ENCODE measurements at regions not wholly inside any gene's neighbourhood (a gene's known extent, or its start where the extent isn't known, plus 50 kb on each side); places are given as distances from the start of the nearest gene placed in this dataset.

- Mint-ChIP-seq H3K27me3 (ENCODE audit: unreplicated experiment) (peaks cover 2% of the 10 kb centered on the region), H3K4me3 (ENCODE audit: unreplicated experiment) (no peak overlapping the region), H3K27ac (ENCODE audit: unreplicated experiment) (no peak overlapping the region), H3K36me3 (ENCODE audit: unreplicated experiment) (no peaks in the 10 kb centered on the region), H3K9me3 (ENCODE audit: unreplicated experiment) (no peaks in the 10 kb centered on the region), H3K4me1 (ENCODE audit: low read depth, unreplicated experiment) (no peaks in the 10 kb centered on the region)
- TF ChIP-seq CTCF (IDR thresholded peaks at IDR 0.05; ENCODE audit: partially characterized antibody, unreplicated experiment): no peak
- DNase-seq: no peak
Measured at GRCh38 chr21:35328856-35329455, 279.9 kb upstream of the RUNX1 start.

GRCh38 chr21:35326677-35327076 is 277.6 kb upstream of the RUNX1 start:
- H3K27me3 Mint-ChIP-seq (ENCODE audit: unreplicated experiment): peaks cover 5% of the 10 kb centered on the region
- H3K9me3 Mint-ChIP-seq (ENCODE audit: unreplicated experiment): no peaks in the 10 kb centered on the region
- no peaks in the 10 kb centered on the region for H3K36me3 Mint-ChIP-seq (ENCODE audit: unreplicated experiment)
- no peak overlapping the region for H3K27ac Mint-ChIP-seq (ENCODE audit: unreplicated experiment)
- H3K4me1 Mint-ChIP-seq (ENCODE audit: low read depth, unreplicated experiment): no peaks in the 10 kb centered on the region
- DNase-seq: no peak
- H3K4me3 Mint-ChIP-seq (ENCODE audit: unreplicated experiment): no peak overlapping the region
- no peak for TF ChIP-seq CTCF (IDR thresholded peaks at IDR 0.05; ENCODE audit: partially characterized antibody, unreplicated experiment)

GRCh38 chr21:35325953-35326352 is 276.9 kb upstream of the RUNX1 start:
- no peaks in the 10 kb centered on the region for H3K4me1 Mint-ChIP-seq (ENCODE audit: low read depth, unreplicated experiment)
- no peak overlapping the region for H3K27ac Mint-ChIP-seq (ENCODE audit: unreplicated experiment)
- H3K27me3 Mint-ChIP-seq (ENCODE audit: unreplicated experiment): peaks cover 5% of the 10 kb centered on the region
- H3K9me3 Mint-ChIP-seq (ENCODE audit: unreplicated experiment): no peaks in the 10 kb centered on the region
- DNase-seq: no peak
- no peak for TF ChIP-seq CTCF (IDR thresholded peaks at IDR 0.05; ENCODE audit: partially characterized antibody, unreplicated experiment)
- no peak overlapping the region for H3K4me3 Mint-ChIP-seq (ENCODE audit: unreplicated experiment)
- no peaks in the 10 kb centered on the region for H3K36me3 Mint-ChIP-seq (ENCODE audit: unreplicated experiment)

- Mint-ChIP-seq H3K27me3 (ENCODE audit: unreplicated experiment) (peaks cover 5% of the 10 kb centered on the region), H3K4me3 (ENCODE audit: unreplicated experiment) (no peak overlapping the region), H3K4me1 (ENCODE audit: low read depth, unreplicated experiment) (no peaks in the 10 kb centered on the region), H3K36me3 (ENCODE audit: unreplicated experiment) (no peaks in the 10 kb centered on the region), H3K27ac (ENCODE audit: unreplicated experiment) (no peak overlapping the region), H3K9me3 (ENCODE audit: unreplicated experiment) (no peaks in the 10 kb centered on the region)
- TF ChIP-seq CTCF (IDR thresholded peaks at IDR 0.05; ENCODE audit: partially characterized antibody, unreplicated experiment): no peak
- no peak for DNase-seq
Measured at GRCh38 chr21:35324372-35325220, 275.5 kb upstream of the RUNX1 start.

- no peaks in the 10 kb centered on the region for H3K4me1 Mint-ChIP-seq (ENCODE audit: low read depth, unreplicated experiment)
- peaks cover 5% of the 10 kb centered on the region for H3K27me3 Mint-ChIP-seq (ENCODE audit: unreplicated experiment)
- DNase-seq: no peak
- no peak overlapping the region for H3K4me3 Mint-ChIP-seq (ENCODE audit: unreplicated experiment)
- no peak for TF ChIP-seq CTCF (IDR thresholded peaks at IDR 0.05; ENCODE audit: partially characterized antibody, unreplicated experiment)
- no peaks in the 10 kb centered on the region for H3K9me3 Mint-ChIP-seq (ENCODE audit: unreplicated experiment)
- H3K27ac Mint-ChIP-seq (ENCODE audit: unreplicated experiment): no peak overlapping the region
- no peaks in the 10 kb centered on the region for H3K36me3 Mint-ChIP-seq (ENCODE audit: unreplicated experiment)
Measured at GRCh38 chr21:35323947-35324346, 274.8 kb upstream of the RUNX1 start.
